Right cardiac atrium (tissue), 5 donors: ENCODE measurements at regions not wholly inside any gene's neighbourhood (a gene's known extent, or its start where the extent isn't known, plus 50 kb on each side); places are given as distances from the start of the nearest gene placed in this dataset.

Experiments used
- ATAC-seq, 2 donors: fragments of 200-7000 bp; cut with Tn5 transposase; one replicate each; pipeline versions ENCODE4 v1.8.0 to v1.9.1; 2020; ENCODE audit warnings: moderate library complexity in 2 of 2, mild to moderate bottlenecking in 1 of 2
- DNase-seq, 3 donors: peaks; one replicate each; pipeline ENCODE4 v3.0.0-alpha.2; 2020
- H3K27ac ChIP-seq: one replicate; pipeline ENCODE4 v1.5.1; 2013; ENCODE audit warnings: mild to moderate bottlenecking, low read length, control low read depth, moderate library complexity
- H3K27me3 ChIP-seq: one replicate; pipeline ENCODE4 v1.6.1; 2013; ENCODE audit not compliant: control insufficient read depth, insufficient read depth
- H3K4me1 ChIP-seq: one replicate; pipeline ENCODE4 v1.6.1; 2013; ENCODE audit warnings: low read length; ENCODE audit not compliant: control insufficient read depth, insufficient read depth
- H3K4me3 ChIP-seq: one replicate; pipeline ENCODE4 v1.5.1; 2013; ENCODE audit warnings: low read length, control low read depth
- H3K9me3 ChIP-seq: one replicate; pipeline ENCODE4 v1.6.1; 2013; ENCODE audit warnings: low read length; ENCODE audit not compliant: control insufficient read depth
- WGBS: extraction: QIAGEN DNeasy Blood & Tissue Kit; methylation state at CpG from one replicate; pipeline ENCODE4 v1.1.7; 2013; 5-methylcytosine and 5-hydroxymethylcytosine counted together
- intact Hi-C, 4 donors: fragments of 100-400 bp; cut with DNase I; formaldehyde crosslinking; loops; one replicate each; pipeline versions ENCODE4 v1.11.0 to v1.14.0; 2022 to 2023
- donor health status: healthy with polysubstance abuse.
- donor health status: DM: no; HTN: yes; CAD: no.
- donor health status: DM: no; HTN: no; CAD: no.
- donor health status: DM: no; HTN: yes; CAD: no; lungs with severe emphysema.
- donor health status: DM: yes; HTN: yes; CAD: no.

- Histone ChIP-seq H3K4me1 (no peaks in the 10 kb centered on the region), H3K27ac (no peak overlapping the region), H3K4me3 (no peak overlapping the region), H3K9me3 (no peaks in the 10 kb centered on the region), H3K27me3 (no peaks in the 10 kb centered on the region)
- no peak for ATAC-seq
- WGBS, result 44% methylated on average over 2 of the region's 2 CpGs
- no peak for DNase-seq
- intact Hi-C loops, result no loop called here
Measured at GRCh38 chr3:84136425-84136824, 822.4 kb upstream of the CADM2 start.

GRCh38 chr3:84140631-84141030 is 818.2 kb upstream of the CADM2 start:
- Histone ChIP-seq H3K27ac (no peak overlapping the region), H3K9me3 (no peaks in the 10 kb centered on the region), H3K4me1 (no peaks in the 10 kb centered on the region), H3K4me3 (no peak overlapping the region), H3K27me3 (no peaks in the 10 kb centered on the region)
- no peak for ATAC-seq
- DNase-seq, result no peak
- WGBS, result 58% methylated on average over 3 of the region's 3 CpGs
- intact Hi-C loops, result no loop called here

- WGBS, result 53% methylated on average over 2 of the region's 2 CpGs
- intact Hi-C loops, result no loop called here
- H3K27me3 ChIP-seq, result no peaks in the 10 kb centered on the region
Measured at GRCh38 chr3:84141571-84141970, 817.2 kb upstream of the CADM2 start.

GRCh38 chr3:84165328-84165727 is 793.5 kb upstream of the CADM2 start:
- no peaks in the 10 kb centered on the region for H3K4me1 ChIP-seq
- H3K9me3 ChIP-seq, result no peaks in the 10 kb centered on the region
- no peak overlapping the region for H3K27ac ChIP-seq
- no peak overlapping the region for H3K4me3 ChIP-seq
- intact Hi-C loops, result no loop called here
- H3K27me3 ChIP-seq, result no peaks in the 10 kb centered on the region
- ATAC-seq (no peak), DNase-seq (no peak)

More at GRCh38 chr3:84141571-84141970, 817.2 kb upstream of the CADM2 start:
- Histone ChIP-seq H3K4me1 (no peaks in the 10 kb centered on the region), H3K9me3 (no peaks in the 10 kb centered on the region), H3K27ac (no peak overlapping the region), H3K4me3 (no peak overlapping the region)
- no peak for ATAC-seq
- no peak for DNase-seq

- WGBS, result 80% methylated on average over 5 of the region's 5 CpGs
- ATAC-seq, result no peak
- H3K9me3 ChIP-seq, result no peaks in the 10 kb centered on the region
- H3K27ac ChIP-seq, result no peak overlapping the region
- no peaks in the 10 kb centered on the region for H3K4me1 ChIP-seq
- no peaks in the 10 kb centered on the region for H3K27me3 ChIP-seq
- no peak for DNase-seq
- no peak overlapping the region for H3K4me3 ChIP-seq
- intact Hi-C loops, result no loop called here
Measured at GRCh38 chr3:84175449-84175848, 783.3 kb upstream of the CADM2 start.

- WGBS, result 51% methylated on average over 2 of the region's 2 CpGs
- H3K27me3 ChIP-seq, result no peaks in the 10 kb centered on the region
- DNase-seq (no peak), ATAC-seq (no peak)
- no peak overlapping the region for H3K27ac ChIP-seq
- H3K4me3 ChIP-seq, result no peak overlapping the region
- no peaks in the 10 kb centered on the region for H3K9me3 ChIP-seq
- intact Hi-C loops, result no loop called here
- no peaks in the 10 kb centered on the region for H3K4me1 ChIP-seq
Measured at GRCh38 chr3:84184937-84185336, 773.9 kb upstream of the CADM2 start.

- no peak for ATAC-seq
- WGBS, result 64% methylated on average over 1 of the region's 1 CpG
Measured at GRCh38 chr3:84194029-84194428, 764.8 kb upstream of the CADM2 start.

GRCh38 chr3:84209474-84209873 is 749.3 kb upstream of the CADM2 start:
- Histone ChIP-seq H3K27me3 (no peaks in the 10 kb centered on the region), H3K9me3 (no peaks in the 10 kb centered on the region), H3K4me3 (no peak overlapping the region), H3K4me1 (no peaks in the 10 kb centered on the region), H3K27ac (no peak overlapping the region)
- no peak for DNase-seq
- ATAC-seq, result no peak
- intact Hi-C loops, result no loop called here

More at GRCh38 chr3:84194029-84194428, 764.8 kb upstream of the CADM2 start:
- intact Hi-C loops, result no loop called here
- Histone ChIP-seq H3K9me3 (no peaks in the 10 kb centered on the region), H3K4me3 (no peak overlapping the region), H3K4me1 (no peaks in the 10 kb centered on the region), H3K27ac (no peak overlapping the region), H3K27me3 (no peaks in the 10 kb centered on the region)
- no peak for DNase-seq

- no peaks in the 10 kb centered on the region for H3K4me1 ChIP-seq
- ATAC-seq, result no peak
- no peak for DNase-seq
- H3K27me3 ChIP-seq, result no peaks in the 10 kb centered on the region
- intact Hi-C loops, result no loop called here
- no peak overlapping the region for H3K27ac ChIP-seq
- no peak overlapping the region for H3K4me3 ChIP-seq
- H3K9me3 ChIP-seq, result no peaks in the 10 kb centered on the region
Measured at GRCh38 chr3:84223512-84223911, 735.3 kb upstream of the CADM2 start.

GRCh38 chr3:84224262-84224661 is 734.5 kb upstream of the CADM2 start:
- Histone ChIP-seq H3K9me3 (no peaks in the 10 kb centered on the region), H3K4me3 (no peak overlapping the region), H3K27me3 (no peaks in the 10 kb centered on the region), H3K4me1 (no peaks in the 10 kb centered on the region), H3K27ac (no peak overlapping the region)
- intact Hi-C loops, result no loop called here
- DNase-seq (no peak), ATAC-seq (no peak)
- WGBS, result 73% methylated on average over 2 of the region's 2 CpGs

- Histone ChIP-seq H3K4me3 (no peak overlapping the region), H3K4me1 (no peaks in the 10 kb centered on the region), H3K9me3 (no peaks in the 10 kb centered on the region), H3K27ac (no peak overlapping the region), H3K27me3 (no peaks in the 10 kb centered on the region)
- no peak for DNase-seq
- ATAC-seq, result no peak
- WGBS, result 73% methylated on average over 4 of the region's 4 CpGs
- intact Hi-C loops, result no loop called here
Measured at GRCh38 chr3:84236261-84236660, 722.5 kb upstream of the CADM2 start.

- DNase-seq (no peak), ATAC-seq (no peak)
- no peak overlapping the region for H3K27ac ChIP-seq
- no peaks in the 10 kb centered on the region for H3K9me3 ChIP-seq
- no peak overlapping the region for H3K4me3 ChIP-seq
- 85% methylated on average over 1 of the region's 1 CpG for WGBS
- H3K27me3 ChIP-seq, result no peaks in the 10 kb centered on the region
- no peaks in the 10 kb centered on the region for H3K4me1 ChIP-seq
- intact Hi-C loops, result no loop called here
Measured at GRCh38 chr3:84245789-84246188, 713.0 kb upstream of the CADM2 start.
